CMK (cell line): ENCODE measurements at regions not wholly inside any gene's neighbourhood (a gene's known extent, or its start where the extent isn't known, plus 50 kb on each side); places are given as distances from the start of the nearest gene placed in this dataset.

Experiments used
- DNase-seq: peaks from one replicate; pipeline ENCODE4 v3.0.0-alpha.2; 2010; ENCODE audit warnings: low read depth

DNA sequence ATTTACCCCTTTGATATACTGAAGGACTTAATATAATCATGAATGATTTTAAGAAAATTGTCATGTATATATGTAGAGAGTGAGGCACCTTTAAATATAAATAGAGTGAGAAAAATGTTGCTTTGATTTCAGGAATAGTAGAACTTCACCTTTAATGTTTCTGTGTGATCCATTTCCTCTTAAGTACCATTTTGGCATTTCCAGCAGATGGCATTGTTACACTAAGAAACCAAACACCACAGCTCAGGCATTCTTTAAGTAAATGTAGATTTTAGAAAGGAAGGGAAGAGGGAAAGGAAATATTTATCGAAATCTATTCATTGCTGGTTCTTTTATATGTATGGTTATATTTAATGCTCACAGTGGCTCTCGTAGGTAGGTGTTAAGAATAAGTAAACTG lies 556.7 kb upstream of the FBXO33 start:
- DNase-seq = no peak

DNA sequence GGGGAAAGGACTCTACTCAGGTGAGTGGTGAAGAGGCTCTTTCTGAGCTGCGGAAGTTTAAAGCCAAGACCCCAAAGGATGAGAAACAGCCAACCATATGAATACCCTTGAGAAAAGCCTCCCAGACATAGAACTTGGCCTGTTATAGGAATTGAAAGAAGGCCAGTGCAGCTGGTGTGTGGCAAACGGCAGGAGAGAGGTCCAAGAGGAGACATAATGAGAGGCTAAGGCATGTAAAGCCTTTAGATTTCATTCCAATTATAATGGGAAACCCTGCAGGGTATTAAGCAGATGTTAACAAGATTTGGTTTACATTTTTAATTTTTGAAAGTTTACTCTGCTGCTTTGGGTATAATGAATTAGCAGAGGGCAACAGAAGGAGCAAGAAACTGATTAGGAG lies 552.1 kb upstream of the FBXO33 start:
- DNase-seq = no peak

DNA sequence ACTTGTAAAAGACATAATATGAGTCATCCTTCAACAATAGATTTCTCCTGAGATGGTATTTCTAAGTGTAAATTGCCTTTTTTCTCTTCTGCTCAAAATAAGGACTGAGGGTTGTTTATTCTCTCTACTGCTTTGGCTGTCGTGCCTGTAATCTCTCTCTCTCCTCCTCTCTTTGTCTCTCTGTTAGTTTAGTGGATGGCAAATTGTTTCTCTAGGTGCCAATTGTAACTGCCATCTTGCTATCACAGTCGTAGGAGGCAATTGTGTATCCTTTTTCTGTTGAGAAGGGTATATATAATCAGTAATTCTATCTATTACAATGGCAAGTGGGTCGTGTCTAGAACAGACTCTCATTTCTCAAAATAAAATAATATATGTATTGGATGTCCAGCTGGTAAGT lies 545.0 kb upstream of the FBXO33 start:
- DNase-seq = no peak

DNA sequence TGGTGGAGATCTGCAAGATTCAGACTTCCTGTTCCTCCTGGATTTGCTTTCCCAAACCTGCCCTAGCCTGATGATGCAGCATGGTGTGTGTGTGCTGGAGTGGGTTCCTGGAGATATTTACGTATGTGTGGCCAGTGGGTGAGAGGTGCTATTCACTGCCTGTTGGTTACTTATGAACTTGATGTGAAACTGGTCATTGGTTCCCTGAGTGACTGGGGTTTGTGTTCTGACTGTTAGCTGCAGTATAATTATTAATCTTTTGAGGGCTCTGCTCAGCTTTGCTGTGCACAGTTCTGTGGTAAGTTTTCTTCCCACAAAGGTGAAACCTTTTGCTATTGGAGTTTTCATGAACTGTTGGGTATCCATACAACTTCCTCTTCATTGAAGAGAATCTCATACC lies 541.8 kb upstream of the FBXO33 start:
- DNase-seq = no peak

GRCh38 chr14:39972704-39973103 lies 540.5 kb upstream of the FBXO33 start:
- DNase-seq = no peak

DNA sequence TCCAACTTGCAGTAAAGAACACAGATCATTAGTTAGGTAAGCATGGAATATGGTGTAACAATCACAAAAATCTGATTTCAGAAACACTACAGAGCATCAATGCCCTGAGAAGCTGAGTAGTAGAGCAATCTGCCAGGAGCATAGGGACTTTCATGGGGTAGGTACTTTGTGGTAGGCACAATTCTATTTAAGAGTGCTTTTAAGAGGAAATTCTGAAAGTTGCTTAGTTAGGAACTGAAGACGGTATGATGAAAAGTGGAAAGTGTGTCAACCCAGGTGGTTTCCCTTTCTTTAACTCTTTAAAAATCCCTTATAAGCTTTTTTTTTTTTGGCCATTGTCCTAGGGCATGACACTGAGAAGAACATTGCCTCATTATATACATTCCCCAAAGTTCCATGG lies 535.7 kb upstream of the FBXO33 start:
- DNase-seq = no peak

GRCh38 chr14:39957987-39958386 lies 525.8 kb upstream of the FBXO33 start:
- DNase-seq = no peak

GRCh38 chr14:39957290-39957689 lies 525.1 kb upstream of the FBXO33 start:
- DNase-seq = no peak

DNA sequence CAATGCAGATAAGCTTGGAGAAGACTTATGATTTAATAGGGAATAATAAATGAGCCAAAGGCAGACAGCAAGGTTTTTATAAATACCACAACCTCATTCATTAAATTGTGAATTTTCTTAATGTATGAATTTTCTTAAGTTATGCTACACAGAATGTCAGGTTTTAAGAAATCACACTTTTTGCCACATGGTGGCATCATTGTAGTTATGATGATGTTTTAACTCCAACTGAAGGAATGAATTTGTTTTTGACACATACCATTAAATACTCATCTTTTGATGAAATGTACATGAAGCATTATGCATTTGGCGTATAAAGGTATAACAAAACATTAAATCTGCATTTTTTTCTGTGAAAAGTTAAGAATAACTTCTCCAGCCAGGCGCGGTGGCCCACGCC lies 524.1 kb upstream of the FBXO33 start:
- no peak for DNase-seq

DNA sequence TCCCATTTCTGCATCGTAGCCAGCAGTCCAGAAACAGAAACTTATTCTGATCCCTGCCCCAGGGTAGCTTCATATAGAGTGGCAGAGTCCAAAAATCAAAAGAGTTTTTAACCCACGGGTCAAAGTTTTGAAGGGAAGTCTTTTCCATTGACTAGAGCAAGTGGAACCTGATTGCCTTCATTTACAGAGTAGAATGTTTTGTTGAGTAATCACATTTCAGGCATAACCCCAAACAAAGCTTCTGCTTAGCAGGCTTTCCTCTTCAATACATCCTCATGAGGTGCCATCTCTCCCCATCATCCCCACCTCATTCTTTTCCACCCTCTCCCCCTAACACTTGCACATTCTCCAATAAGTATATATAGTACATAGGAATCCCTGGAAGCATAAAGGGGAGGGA lies 516.0 kb upstream of the FBXO33 start:
- DNase-seq = no peak

DNA sequence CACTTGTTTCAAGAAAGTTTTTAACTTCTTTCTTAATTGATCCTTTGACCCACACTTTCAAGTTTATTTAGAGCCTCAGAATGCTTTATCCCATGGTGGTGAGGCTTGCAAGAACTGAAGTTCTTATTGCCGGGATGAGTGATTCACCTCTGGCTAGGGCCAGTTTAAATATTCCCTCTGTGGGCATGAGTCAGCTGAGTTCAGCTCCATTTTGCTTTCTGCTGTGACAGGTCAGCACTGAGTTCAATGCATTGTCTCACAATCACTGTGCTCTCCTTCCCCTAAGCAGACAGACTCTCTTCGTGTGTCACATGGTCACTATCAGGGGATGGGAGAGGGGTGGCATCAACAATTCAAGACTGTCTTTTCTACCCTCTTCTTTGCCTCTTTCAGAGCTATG lies 514.6 kb upstream of the FBXO33 start:
- no peak for DNase-seq

GRCh38 chr14:39939023-39939422 lies 506.8 kb upstream of the FBXO33 start:
- no peak for DNase-seq

- no peak for DNase-seq
Observed at GRCh38 chr14:39912192-39913100, 480.2 kb upstream of the FBXO33 start.

- DNase-seq = no peak
Observed at GRCh38 chr14:39897657-39898056, 465.4 kb upstream of the FBXO33 start.

- DNase-seq = no peak
Observed at GRCh38 chr14:39890026-39890425, 457.8 kb upstream of the FBXO33 start.

DNA sequence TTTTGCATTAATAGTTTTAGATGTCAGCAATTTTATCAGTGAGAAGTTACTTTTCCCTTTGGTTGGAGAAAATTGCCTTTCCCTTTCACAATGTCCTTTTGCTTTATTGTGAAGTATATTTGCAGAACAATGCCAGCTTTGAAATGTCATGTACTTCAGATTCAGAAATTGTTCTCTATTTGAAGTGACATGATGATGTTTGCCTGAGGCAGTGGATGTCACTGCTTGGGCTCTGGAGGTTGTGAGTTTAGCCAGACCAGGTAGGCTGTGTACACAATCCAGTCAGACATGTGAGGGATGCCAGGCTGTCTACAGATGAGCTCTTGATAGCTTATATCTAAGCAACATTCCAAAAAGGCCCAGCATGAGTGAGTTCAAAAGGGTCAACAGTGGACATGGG lies 451.9 kb upstream of the FBXO33 start:
- DNase-seq = no peak

- no peak for DNase-seq
Observed at GRCh38 chr14:39880965-39881364, 448.7 kb upstream of the FBXO33 start.

DNA sequence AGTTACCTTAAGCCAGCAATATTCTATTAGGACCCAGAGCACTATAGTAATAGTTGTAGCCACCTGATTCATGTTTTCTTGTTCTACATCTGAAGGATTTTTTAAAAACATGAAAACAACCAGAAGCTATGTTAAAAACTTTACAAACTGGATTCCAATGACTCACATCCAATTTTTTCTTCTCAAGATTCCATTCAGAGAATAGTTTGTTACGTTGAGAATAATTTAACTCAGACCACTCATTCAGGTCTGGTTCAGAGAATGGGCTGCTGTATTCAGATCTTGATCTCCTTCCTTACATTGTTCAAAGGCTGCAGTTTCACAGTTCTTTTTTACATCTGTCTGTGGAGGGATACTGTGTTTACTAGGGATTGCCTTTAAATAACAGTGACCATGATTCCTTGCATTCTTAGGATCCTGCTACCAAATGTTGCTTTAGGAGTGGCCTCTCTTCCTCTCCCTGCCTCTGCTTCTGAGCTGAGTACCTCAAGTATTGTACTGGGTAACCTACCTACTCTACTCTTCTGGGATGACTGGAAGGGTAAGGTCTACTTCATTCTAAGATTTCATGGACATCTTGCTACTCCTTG lies 448.0 kb upstream of the FBXO33 start:
- DNase-seq = no peak

DNA sequence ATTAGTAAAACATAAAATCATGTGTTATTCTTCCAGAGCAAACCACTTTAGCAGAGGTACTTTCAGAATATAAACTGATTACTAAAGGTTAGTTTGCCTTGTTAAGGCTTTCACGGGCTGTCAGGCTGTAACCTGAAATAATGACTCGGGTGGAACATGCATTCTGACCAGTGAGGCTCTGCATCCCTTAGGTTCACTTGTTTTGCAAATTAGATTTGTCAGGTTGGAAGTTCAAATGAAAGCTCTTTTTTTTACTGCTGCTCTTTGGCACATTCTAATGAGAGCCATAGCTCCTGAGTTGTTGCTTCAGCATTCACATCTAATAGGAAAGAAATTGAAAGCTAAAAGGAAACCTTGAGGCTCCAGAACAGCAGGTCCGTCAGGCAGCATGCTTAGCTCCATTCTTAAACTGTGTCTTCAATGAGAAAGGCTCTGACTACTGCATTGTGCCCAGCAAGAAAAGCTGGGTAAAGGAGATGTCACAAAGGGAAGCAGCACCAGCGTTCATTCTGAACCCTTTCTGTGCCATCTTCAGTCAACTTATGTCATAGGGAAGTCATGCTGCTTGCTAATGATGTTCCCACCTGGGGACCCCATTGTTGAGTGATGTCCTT lies 445.5 kb upstream of the FBXO33 start:
- DNase-seq = no peak

- no peak for DNase-seq
Observed at GRCh38 chr14:39876916-39877315, 444.7 kb upstream of the FBXO33 start.

DNA sequence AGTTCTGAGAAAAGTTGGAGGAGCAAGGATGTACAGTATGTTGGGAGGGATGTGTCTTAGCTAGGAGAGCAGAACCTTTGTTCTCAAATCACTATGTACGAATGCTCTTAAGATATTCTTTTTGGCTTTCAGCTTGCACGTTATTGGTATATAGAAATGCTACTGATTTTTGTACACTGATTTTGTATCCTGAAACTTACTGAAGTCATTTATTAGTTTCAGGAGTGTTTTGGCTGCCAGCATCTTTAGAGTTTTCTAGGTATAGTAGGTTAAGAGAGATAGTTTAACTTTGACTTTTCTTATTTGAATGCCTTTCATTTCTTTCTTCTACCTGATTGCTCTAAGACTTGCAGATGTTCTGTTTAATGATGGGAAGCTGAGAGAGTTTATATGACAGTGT lies 442.8 kb upstream of the FBXO33 start:
- DNase-seq = no peak

GRCh38 chr14:39873791-39874190 lies 441.6 kb upstream of the FBXO33 start:
- DNase-seq = no peak

DNA sequence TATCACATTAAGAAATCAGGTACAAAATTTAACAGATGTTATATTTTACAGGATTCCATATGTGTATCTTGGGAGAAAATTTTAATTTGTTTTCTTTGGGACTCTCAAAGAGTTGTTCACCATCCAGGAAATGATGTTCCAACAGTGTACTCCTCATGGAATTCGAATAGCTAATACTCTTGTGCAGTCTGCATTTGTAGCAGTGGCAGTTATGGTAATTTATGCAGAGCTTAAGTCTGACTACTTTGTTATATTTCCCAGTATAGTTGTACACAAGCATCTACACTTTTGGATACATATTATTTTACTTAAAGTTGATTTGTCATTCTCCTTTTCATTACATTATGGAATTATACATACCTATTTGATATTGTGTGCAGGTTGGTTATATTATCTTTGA lies 436.7 kb upstream of the FBXO33 start:
- DNase-seq = no peak
